HG03196 (cell line): ENCODE measurements at regions not wholly inside any gene's neighbourhood (a gene's known extent, or its start where the extent isn't known, plus 50 kb on each side); places are given as distances from the start of the nearest gene placed in this dataset.
"Not testable (repeated sequence)": the region's sequence is repeated elsewhere in the genome, so short reads cannot be mapped to it uniquely, and the experiment has no call there.

Experiments used
- ATAC-seq: cut with Tn5 transposase; IDR thresholded peaks from one replicate; pipeline ENCODE4 v1.9.1; 2021; ENCODE audit not compliant: unreplicated experiment

DNA sequence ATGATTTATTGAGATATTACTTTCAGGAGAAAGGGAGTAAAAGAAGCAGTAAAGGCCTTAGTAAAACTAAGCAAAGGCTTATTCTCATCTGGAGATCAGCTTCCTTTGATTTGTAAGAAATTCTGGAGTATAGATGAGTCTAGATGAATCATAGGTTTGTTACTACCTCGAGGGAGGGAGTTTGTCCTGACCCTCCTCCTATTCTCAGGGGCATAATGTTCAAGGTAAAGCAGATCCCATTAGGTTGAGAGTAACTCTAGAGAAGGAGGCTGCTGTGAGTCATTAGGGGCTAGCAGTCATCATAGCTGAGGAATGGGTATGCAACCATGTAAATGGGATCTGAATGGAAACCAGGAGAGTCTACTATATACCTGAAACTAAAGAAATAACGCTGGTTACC lies 155.5 kb upstream of the MOCS2 start:
- no peak for ATAC-seq

DNA sequence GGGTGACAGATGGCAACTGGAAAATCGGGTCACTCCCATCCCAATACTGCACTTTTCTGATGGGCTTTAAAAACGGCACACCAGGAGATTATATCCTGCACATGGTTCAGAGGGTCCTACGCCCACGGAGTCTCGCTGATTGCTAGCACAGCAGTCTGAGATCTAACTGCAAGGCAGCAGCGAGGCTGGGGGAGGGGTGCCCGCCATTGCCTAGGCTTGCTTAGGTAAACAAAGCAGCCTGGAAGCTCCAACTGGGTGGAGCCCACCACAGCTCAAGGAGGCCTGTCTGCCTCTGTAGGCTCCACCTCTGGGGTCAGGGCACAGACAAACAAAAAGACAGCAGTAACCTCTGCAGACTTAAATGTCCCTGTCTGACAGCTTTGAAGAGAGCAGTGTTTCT lies 158.7 kb upstream of the MOCS2 start:
- not testable (repeated sequence) for ATAC-seq

DNA sequence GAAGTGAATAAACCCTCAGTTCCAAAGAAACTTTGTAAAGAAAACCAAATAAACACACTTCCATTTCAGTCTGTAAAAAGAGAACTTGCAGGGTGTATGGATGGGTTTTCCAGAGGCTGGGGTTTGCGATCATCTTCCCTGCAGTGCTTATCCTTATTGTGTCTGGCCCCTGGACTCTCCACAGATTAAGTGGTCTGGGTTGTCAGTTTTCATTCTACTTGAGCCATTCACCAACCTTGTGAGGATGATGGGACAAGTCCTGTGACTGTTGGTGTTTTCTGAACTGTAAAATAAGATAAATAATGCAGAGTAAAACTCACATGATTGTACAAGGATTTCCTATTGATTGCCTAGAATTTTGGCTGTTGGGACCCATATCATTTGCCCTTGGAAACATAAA lies 166.1 kb upstream of the MOCS2 start:
- no peak for ATAC-seq

DNA sequence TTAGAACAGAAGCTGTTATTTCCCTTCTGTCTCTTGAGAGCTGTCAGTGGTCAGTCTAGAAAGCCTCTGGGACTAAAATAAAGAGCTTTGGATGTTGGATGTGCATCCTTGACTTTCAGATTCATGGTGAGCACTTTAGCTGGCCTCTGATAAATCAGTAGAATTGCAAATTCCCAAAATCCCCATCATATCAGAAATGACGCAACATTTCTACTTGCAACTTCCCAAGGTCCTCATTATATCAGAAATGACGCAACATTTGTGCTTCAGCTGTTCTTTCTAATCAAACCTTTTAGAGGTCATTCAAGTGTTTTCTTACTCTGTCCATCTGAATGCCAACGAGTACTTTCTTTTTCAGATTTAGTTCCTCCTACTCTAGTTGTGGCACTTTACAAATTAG lies 167.3 kb upstream of the MOCS2 start:
- no peak for ATAC-seq

GRCh38 chr5:53277491-53277890 lies 167.9 kb upstream of the MOCS2 start:
- ATAC-seq = no peak

- no peak for ATAC-seq
Measured at GRCh38 chr5:53287573-53287972, 178.0 kb upstream of the MOCS2 start.

GRCh38 chr5:53288511-53288910 lies 179.0 kb upstream of the MOCS2 start:
- ATAC-seq = no peak

DNA sequence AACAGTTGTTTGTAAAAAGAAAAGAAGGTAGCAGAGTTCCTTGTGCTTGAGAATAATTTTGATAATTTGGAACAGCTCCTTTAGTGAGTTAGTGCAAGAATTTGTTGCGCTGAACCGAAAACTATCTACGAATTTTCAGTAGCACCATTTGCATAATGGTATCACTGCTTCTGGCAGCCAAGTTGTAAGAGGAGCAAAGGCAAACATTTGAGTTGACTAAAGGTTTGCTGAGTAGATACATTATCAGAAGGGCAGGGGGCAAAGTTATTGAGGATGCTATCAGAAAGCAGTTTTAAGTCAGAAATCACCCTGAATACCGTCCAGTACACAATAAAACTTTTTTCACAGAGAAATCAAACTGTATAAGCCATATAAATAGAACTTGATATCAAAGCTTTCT lies 181.5 kb upstream of the MOCS2 start:
- ATAC-seq = no peak

- no peak for ATAC-seq
Measured at GRCh38 chr5:53291528-53291927, 182.0 kb upstream of the MOCS2 start.

DNA sequence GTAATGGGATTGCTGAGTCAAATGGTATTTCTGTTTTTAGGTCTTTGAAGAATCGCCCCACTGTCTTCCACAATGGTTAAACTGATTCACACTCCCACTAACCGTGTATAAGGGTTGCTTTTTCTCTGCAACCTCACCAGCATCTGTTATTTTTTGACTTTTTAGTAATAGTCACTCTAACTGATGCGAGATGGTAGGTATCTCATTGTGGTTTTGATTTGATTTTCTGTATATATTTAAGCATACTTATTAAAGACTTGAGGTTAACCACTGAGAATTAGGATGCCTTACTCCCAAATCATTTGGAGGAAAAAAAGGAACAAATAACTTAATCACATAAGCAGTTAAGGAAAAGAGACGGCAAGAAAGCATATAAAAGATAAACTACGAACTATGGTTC lies 181.6 kb upstream of the FST start:
- no peak for ATAC-seq

GRCh38 chr5:53302529-53302928 lies 177.9 kb upstream of the FST start:
- no peak for ATAC-seq

DNA sequence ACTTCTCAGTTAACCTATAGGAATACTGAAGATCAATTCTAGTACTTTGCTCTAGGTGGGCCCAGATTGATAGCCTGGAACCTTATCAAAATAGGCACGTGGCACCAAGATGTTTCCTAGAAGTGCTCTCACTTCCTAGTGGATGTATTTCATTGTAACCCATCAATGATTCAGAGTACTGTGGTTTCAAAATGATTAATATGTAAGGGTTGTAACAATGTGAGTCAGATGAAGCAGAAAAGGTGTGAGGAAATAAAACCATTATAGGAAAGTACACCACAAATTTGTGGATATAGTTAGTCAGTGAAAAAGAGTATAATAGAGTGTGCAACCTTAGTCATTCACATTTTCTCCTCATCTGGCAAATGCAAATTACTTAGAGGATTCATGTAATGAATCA lies 177.3 kb upstream of the FST start:
- ATAC-seq = no peak

DNA sequence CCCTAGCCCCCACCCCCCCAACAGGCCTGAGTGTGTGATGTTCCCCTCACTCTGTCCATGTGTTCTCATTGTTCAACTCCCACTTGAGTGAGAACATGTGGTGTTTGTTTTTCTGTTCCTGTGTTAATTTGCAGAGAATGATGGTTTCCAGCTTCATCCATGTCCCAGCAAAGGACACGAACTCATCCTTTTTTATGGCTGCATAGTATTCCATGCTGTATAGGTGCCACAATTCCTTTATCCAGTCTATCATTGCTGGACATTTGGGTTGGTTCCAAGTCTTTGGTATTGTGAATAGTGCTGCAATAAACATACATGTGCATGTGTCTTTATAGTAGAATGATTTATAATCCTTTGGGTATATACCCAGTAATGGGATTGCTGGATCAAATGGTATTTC lies 175.1 kb upstream of the FST start:
- not testable (repeated sequence) for ATAC-seq

DNA sequence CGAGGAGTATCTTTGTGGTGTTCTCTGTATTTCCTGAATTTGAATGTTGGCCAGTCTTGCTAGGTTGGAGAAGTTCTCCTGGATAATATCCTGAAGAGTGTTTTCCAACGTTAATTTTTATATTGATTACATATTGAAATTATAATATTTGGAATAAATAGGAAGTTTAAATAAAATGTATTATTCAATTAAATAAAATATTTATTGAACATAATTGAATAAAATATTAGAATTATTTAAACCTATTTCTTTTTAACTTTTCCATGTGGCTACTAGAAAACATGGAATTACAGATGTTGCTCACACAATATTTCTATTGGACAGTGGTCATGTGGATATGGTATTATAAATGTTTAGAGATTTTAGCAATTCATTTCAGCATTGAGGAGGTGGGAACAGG lies 170.8 kb upstream of the FST start:
- no peak for ATAC-seq

- ATAC-seq = no peak
Measured at GRCh38 chr5:53311681-53312080, 168.7 kb upstream of the FST start.

DNA sequence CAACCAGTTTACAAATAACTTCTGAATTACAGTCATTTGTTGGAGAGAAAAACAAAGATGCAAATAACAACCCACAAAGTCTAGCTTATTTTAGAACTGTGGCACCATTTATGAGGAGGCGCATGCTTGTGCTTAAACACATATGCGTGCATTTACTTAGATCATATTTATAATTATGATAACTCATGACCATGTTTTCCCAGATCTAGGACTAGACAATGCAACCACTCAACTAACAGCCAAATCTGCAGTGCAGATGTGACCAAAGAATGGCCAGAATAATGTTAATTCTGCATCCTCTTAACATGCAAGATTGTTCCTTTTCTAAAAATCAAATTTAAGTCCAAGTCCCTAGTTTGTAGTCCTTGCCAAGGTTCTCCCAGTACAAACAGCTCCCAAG lies 167.3 kb upstream of the FST start:
- no peak for ATAC-seq

- ATAC-seq = no peak
Measured at GRCh38 chr5:53318303-53318702, 162.1 kb upstream of the FST start.

DNA sequence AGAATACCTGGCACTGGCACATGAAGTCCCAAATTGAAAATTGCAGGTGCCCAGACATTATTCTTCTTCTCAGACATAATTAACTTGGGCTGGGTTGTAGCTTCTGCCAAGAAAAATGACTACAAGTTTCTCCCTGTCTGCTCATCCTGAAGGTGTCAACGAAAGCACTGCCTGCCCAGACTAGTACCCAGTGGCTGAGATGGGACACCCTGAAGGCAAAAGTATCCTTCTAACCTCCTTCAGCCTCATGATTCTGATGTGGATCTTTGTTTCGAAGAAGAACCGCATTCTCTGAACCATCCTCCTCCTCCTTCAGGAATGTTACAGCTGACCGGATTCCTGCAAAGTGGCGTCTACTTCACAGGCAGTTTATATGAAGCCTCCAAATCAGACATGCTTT lies 161.1 kb upstream of the FST start:
- no peak for ATAC-seq

DNA sequence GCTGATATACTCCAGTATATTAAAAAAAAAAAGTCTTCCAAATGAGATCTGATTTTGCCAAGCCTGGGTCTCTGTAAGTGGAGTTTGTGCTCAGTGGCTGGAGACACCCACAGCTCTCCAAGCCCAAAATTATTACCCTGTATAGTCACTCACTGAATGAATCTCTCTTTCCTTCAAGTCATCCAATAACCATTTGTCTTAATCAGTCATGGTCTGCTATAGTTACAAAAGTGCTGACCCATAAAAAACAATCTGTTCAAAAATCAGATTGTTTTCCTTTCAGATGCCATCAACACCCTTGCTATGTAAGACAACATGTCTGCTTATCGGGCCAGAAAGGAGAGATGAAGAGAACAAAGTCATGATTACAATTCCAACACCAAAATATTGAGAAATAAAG lies 159.4 kb upstream of the FST start:
- no peak for ATAC-seq

DNA sequence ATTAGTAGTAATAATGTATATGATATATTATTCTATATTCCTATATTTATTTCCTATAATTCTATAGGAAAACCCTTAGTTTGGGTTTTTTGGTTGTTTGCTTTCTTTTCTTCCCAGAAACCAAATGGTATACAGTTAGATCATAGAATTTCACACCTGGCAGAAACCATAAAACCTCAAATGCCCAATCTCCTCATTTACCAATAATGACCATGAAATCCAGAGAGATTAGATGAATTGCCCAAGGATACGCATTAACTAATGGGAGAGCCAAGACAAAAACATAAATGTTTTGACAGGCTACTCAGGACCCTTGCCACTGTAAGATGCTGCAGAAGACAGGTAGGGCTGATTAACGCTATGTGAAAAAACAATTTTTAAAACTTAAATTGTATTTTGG lies 158.7 kb upstream of the FST start:
- no peak for ATAC-seq

DNA sequence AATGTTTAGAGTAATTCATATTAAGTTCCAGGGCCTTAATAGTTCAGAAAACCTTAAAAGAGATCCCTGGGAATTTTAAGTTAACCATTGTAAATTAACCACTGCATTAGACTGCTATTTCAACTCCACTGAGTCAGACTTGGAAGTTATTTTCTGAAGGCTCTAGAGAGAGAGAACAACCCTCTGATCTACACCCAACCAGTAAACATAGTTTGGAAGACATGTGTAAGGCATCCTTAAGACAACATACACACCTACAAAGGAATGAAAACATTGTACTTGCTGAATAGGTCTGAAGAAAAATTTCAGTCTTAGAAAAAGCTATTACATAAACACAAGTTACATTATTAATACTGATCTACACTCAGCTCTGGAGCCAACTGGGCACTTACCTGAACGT lies 158.2 kb upstream of the FST start:
- no peak for ATAC-seq

GRCh38 chr5:53323511-53323910 lies 156.9 kb upstream of the FST start:
- ATAC-seq = peak; percentile 15

- peak; percentile 88 for ATAC-seq
Measured at GRCh38 chr5:53323943-53324642, 156.3 kb upstream of the FST start.
